ENCODE measurements at regions not wholly inside any gene's neighbourhood (a gene's known extent, or its start where the extent isn't known, plus 50 kb on each side); places are given as distances from the start of the nearest gene placed in this dataset.

GRCh38 chr14:65881642-65882041 lies 469.1 kb downstream of the FUT8 start:
- POLR2A ChIA-PET (ENCODE audit: low non-redundant PET): no interaction called here
- H3K27me3 ChIP-seq (replicated peaks; ENCODE audit: insufficient read depth, low read depth, low read length, poor library complexity): no peaks in the 10 kb centered on the region
- intact Hi-C loops (cut with micrococcal nuclease; ENCODE audit: unreplicated experiment): no loop called here
- H3K27ac ChIP-seq (ENCODE audit: low read depth, low read length, poor library complexity, severe bottlenecking): no peak overlapping the region
- H3K4me1 ChIP-seq (ENCODE audit: insufficient read depth, low read length, poor library complexity, severe bottlenecking): no peaks in the 10 kb centered on the region
- H3K36me3 ChIP-seq (ENCODE audit: insufficient read depth, low read length, poor library complexity, severe bottlenecking): no peaks in the 10 kb centered on the region
- no peaks in the 10 kb centered on the region for H3K9me3 ChIP-seq (ENCODE audit: low read depth, low read length, poor library complexity, severe bottlenecking)
- no peak for DNase-seq (ENCODE audit: low spot score)
- BruUV-seq (replicated peaks): no TSS peak
- TF ChIP-seq EZH2 (IDR thresholded peaks at IDR 0.05; ENCODE audit: borderline replicate concordance, low read depth, low read length, poor library complexity, severe bottlenecking) (no peak), CTCF (conservative IDR thresholded peaks at IDR 0.05; ENCODE audit: low read depth, low read length) (no peak)
- no peak overlapping the region for H3K4me3 ChIP-seq (ENCODE audit: low read depth, low read length, poor library complexity, severe bottlenecking)
- CTCF ChIA-PET: no interaction called here

- H3K27ac ChIP-seq (ENCODE audit: low read depth, low read length, poor library complexity, severe bottlenecking): no peak overlapping the region
- intact Hi-C loops (cut with micrococcal nuclease; ENCODE audit: unreplicated experiment): no loop called here
- ChIA-PET POLR2A (ENCODE audit: low non-redundant PET) (no interaction called here), CTCF (no interaction called here)
- no TSS peak for BruUV-seq (replicated peaks)
- no peaks in the 10 kb centered on the region for H3K36me3 ChIP-seq (ENCODE audit: insufficient read depth, low read length, poor library complexity, severe bottlenecking)
- no peak overlapping the region for H3K4me3 ChIP-seq (ENCODE audit: low read depth, low read length, poor library complexity, severe bottlenecking)
- H3K4me1 ChIP-seq (ENCODE audit: insufficient read depth, low read length, poor library complexity, severe bottlenecking): no peaks in the 10 kb centered on the region
- DNase-seq (ENCODE audit: low spot score): no peak
- TF ChIP-seq EZH2 (IDR thresholded peaks at IDR 0.05; ENCODE audit: borderline replicate concordance, low read depth, low read length, poor library complexity, severe bottlenecking) (no peak), CTCF (conservative IDR thresholded peaks at IDR 0.05; ENCODE audit: low read depth, low read length) (no peak)
- H3K27me3 ChIP-seq (replicated peaks; ENCODE audit: insufficient read depth, low read depth, low read length, poor library complexity): no peaks in the 10 kb centered on the region
- no peaks in the 10 kb centered on the region for H3K9me3 ChIP-seq (ENCODE audit: low read depth, low read length, poor library complexity, severe bottlenecking)
Measured at GRCh38 chr14:65888677-65889076, 476.1 kb downstream of the FUT8 start.

- H3K4me1 ChIP-seq (ENCODE audit: insufficient read depth, low read length, poor library complexity, severe bottlenecking): no peaks in the 10 kb centered on the region
- H3K27ac ChIP-seq (ENCODE audit: low read depth, low read length, poor library complexity, severe bottlenecking): no peak overlapping the region
- H3K9me3 ChIP-seq (ENCODE audit: low read depth, low read length, poor library complexity, severe bottlenecking): no peaks in the 10 kb centered on the region
- BruUV-seq (replicated peaks): no TSS peak
- no peaks in the 10 kb centered on the region for H3K36me3 ChIP-seq (ENCODE audit: insufficient read depth, low read length, poor library complexity, severe bottlenecking)
- TF ChIP-seq EZH2 (IDR thresholded peaks at IDR 0.05; ENCODE audit: borderline replicate concordance, low read depth, low read length, poor library complexity, severe bottlenecking): no peak
- no peak for TF ChIP-seq CTCF (conservative IDR thresholded peaks at IDR 0.05; ENCODE audit: low read depth, low read length)
- H3K4me3 ChIP-seq (ENCODE audit: low read depth, low read length, poor library complexity, severe bottlenecking): no peak overlapping the region
- H3K27me3 ChIP-seq (replicated peaks; ENCODE audit: insufficient read depth, low read depth, low read length, poor library complexity): no peaks in the 10 kb centered on the region
- ChIA-PET POLR2A (ENCODE audit: low non-redundant PET) (no interaction called here), CTCF (no interaction called here)
- intact Hi-C loops (cut with micrococcal nuclease; ENCODE audit: unreplicated experiment): no loop called here
- no peak for DNase-seq (ENCODE audit: low spot score)
Measured at GRCh38 chr14:65892315-65892714, 479.8 kb downstream of the FUT8 start.
